CD4-positive, alpha-beta T cell treated with Interleukin-4 for 1 hour (primary cell): ENCODE measurements at regions not wholly inside any gene's neighbourhood (a gene's known extent, or its start where the extent isn't known, plus 50 kb on each side); places are given as distances from the start of the nearest gene placed in this dataset.
"Not testable (repeated sequence)": the region's sequence is repeated elsewhere in the genome, so short reads cannot be mapped to it uniquely, and the experiment has no call there.

Experiments
- DNase-seq, 2 donors: peaks; one replicate each; pipeline ENCODE4 v3.0.0-alpha.2; 2020 to 2022

GRCh38 chr22:25420471-25420924 is 144.0 kb upstream of the GRK3 start:
- DNase-seq, result no peak

- DNase-seq, result no peak
Measured at GRCh38 chr22:25420925-25421904, 143.3 kb upstream of the GRK3 start.

- DNase-seq, result not testable (repeated sequence)
Measured at GRCh38 chr22:25426530-25427308, 137.8 kb upstream of the GRK3 start.

- not testable (repeated sequence) for DNase-seq
Measured at GRCh38 chr22:25431637-25432342, 132.7 kb upstream of the GRK3 start.

- DNase-seq, result not testable (repeated sequence)
Measured at GRCh38 chr22:25433381-25433970, 131.0 kb upstream of the GRK3 start.

- no peak for DNase-seq
Measured at GRCh38 chr22:25437414-25438160, 126.9 kb upstream of the GRK3 start.

- no peak for DNase-seq
Measured at GRCh38 chr22:25447067-25447685, 117.3 kb upstream of the GRK3 start.

GRCh38 chr22:25447686-25448434 is 116.6 kb upstream of the GRK3 start:
- peak; percentile 90 for DNase-seq

GRCh38 chr22:25448435-25449051 is 115.9 kb upstream of the GRK3 start:
- DNase-seq, result peak in 1 of 2 donors; percentile 16

- DNase-seq, result no peak
Measured at GRCh38 chr22:25449781-25450317, 114.6 kb upstream of the GRK3 start.

GRCh38 chr22:25451480-25452114 is 112.9 kb upstream of the GRK3 start:
- no peak for DNase-seq

GRCh38 chr22:25452116-25452700 is 112.3 kb upstream of the GRK3 start:
- DNase-seq, result no peak

- no peak for DNase-seq
Measured at GRCh38 chr22:25453058-25453457, 111.4 kb upstream of the GRK3 start.

- DNase-seq, result no peak
Measured at GRCh38 chr22:25453557-25453956, 110.9 kb upstream of the GRK3 start.

- not testable (repeated sequence) for DNase-seq
Measured at GRCh38 chr22:25456300-25457043, 108.0 kb upstream of the GRK3 start.

- not testable (repeated sequence) for DNase-seq
Measured at GRCh38 chr22:25458631-25459030, 105.8 kb upstream of the GRK3 start.

- not testable (repeated sequence) for DNase-seq
Measured at GRCh38 chr22:25460682-25461081, 103.8 kb upstream of the GRK3 start.

- DNase-seq, result no peak
Measured at GRCh38 chr22:25461301-25461700, 103.2 kb upstream of the GRK3 start.
